ENCODE measurements at regions not wholly inside any gene's neighbourhood (a gene's known extent, or its start where the extent isn't known, plus 50 kb on each side); places are given as distances from the start of the nearest gene placed in this dataset.

DNA sequence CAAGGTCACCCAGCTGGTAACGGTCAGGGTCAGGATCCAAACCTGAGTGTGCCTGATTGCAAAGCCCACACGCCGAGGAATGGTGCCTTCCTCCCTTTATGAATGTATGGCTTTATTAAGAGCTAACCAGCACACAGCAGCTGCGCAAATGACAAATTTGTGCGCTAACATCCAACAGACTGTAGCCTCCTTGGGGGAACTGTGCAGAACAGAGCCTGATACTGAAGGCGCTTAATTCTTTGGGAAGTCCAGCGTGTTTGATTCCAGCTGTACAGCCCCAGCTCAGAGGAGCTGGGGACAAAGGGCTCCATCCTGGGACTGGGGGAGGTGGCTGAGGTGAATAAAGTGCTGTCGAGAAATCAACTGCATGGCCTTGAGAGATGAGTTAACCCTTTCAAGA is 75.7 kb upstream of the JARID2 start:
- Histone ChIP-seq H3K36me3 (no peaks in the 10 kb centered on the region), H3K27me3 (no peaks in the 10 kb centered on the region), H3K27ac (no peak overlapping the region), H3K4me3 (no peak overlapping the region), H3K9me3 (no peaks in the 10 kb centered on the region), H3K4me1 (ENCODE audit: insufficient read depth) (no peaks in the 10 kb centered on the region)
- DNase-seq: no peak
- TF ChIP-seq EP300 (IDR thresholded peaks at IDR 0.05) (no peak), POLR2A (IDR thresholded peaks at IDR 0.05) (no peak)
- TF ChIP-seq, protein P1, sequence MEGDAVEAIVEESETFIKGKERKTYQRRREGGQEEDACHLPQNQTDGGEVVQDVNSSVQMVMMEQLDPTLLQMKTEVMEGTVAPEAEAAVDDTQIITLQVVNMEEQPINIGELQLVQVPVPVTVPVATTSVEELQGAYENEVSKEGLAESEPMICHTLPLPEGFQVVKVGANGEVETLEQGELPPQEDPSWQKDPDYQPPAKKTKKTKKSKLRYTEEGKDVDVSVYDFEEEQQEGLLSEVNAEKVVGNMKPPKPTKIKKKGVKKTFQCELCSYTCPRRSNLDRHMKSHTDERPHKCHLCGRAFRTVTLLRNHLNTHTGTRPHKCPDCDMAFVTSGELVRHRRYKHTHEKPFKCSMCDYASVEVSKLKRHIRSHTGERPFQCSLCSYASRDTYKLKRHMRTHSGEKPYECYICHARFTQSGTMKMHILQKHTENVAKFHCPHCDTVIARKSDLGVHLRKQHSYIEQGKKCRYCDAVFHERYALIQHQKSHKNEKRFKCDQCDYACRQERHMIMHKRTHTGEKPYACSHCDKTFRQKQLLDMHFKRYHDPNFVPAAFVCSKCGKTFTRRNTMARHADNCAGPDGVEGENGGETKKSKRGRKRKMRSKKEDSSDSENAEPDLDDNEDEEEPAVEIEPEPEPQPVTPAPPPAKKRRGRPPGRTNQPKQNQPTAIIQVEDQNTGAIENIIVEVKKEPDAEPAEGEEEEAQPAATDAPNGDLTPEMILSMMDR (IDR thresholded peaks at IDR 0.05): no peak
- intact Hi-C loops (cut with DNase I): no loop called here
- WGBS, 3 donors: 81 to 85% (median 83%) methylated on average over 8 of the region's 8 CpGs

DNA sequence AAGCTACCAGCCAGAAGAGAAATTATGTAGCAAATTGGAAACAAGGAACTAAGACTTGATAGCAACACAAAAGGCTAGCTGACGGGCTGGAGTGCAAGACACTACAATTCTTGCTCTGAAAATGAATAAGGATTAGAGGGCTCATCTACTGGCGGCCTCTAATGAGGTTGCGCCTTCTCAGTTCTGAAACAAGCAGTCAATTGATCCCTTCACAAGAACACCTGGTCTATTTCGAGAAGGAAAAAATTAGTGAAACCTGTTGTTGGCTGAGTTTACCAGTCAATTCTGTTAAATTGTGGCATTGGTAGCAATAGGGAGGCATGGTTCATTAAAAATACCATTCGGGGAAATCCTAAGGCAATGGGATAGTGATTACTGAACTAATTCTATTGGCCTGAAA is 74.8 kb upstream of the JARID2 start:
- Histone ChIP-seq H3K27ac (no peak overlapping the region), H3K27me3 (no peaks in the 10 kb centered on the region), H3K36me3 (no peaks in the 10 kb centered on the region), H3K4me1 (ENCODE audit: insufficient read depth) (no peaks in the 10 kb centered on the region), H3K9me3 (no peaks in the 10 kb centered on the region), H3K4me3 (no peak overlapping the region)
- no peak for DNase-seq
- WGBS, 3 donors: 93 to 98% (median 95%) methylated on average over 5 of the region's 5 CpGs
- intact Hi-C loops (cut with DNase I): no loop called here
- TF ChIP-seq, protein P1 (IDR thresholded peaks at IDR 0.05): no peak
- no peak for TF ChIP-seq POLR2A (IDR thresholded peaks at IDR 0.05)

DNA sequence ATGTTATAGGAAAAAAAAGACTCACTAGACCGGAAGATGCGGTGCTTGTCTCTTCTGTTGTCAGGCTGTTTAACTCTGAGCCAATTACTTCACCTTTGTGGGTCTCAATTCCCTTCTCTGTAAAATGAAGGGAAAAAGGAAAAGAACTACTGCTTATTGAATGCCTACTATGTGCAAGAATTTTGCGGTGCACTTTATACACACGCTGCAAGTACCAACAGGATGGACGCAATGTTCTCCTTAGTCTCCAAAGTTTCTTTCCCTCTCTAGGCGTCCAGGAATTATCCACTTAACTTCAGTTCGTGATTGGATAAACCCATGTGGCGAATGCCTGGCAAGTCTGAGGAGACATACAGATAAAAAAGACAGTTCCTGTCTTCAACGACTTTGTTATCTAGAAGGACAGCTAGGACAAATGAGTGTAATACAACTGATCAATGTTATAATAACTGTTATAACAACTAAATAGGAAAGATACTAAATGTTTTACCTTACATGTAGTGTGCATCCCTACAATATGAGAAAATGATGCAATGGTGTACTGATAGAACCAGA is 69.0 kb upstream of the JARID2 start:
- no peak overlapping the region for H3K4me3 ChIP-seq
- WGBS, 3 donors: 84 to 89% (median 86%) methylated on average over 9 of the region's 9 CpGs
- TF ChIP-seq, protein P1 (IDR thresholded peaks at IDR 0.05): no peak
- TF ChIP-seq POLR2A (IDR thresholded peaks at IDR 0.05) (no peak), EP300 (IDR thresholded peaks at IDR 0.05) (no peak)
- no peaks in the 10 kb centered on the region for H3K4me1 ChIP-seq (ENCODE audit: insufficient read depth)
- no peaks in the 10 kb centered on the region for H3K9me3 ChIP-seq
- no peaks in the 10 kb centered on the region for H3K36me3 ChIP-seq
- DNase-seq: no peak
- intact Hi-C loops (cut with DNase I): no loop called here
- no peaks in the 10 kb centered on the region for H3K27me3 ChIP-seq
- H3K27ac ChIP-seq: no peak overlapping the region

DNA sequence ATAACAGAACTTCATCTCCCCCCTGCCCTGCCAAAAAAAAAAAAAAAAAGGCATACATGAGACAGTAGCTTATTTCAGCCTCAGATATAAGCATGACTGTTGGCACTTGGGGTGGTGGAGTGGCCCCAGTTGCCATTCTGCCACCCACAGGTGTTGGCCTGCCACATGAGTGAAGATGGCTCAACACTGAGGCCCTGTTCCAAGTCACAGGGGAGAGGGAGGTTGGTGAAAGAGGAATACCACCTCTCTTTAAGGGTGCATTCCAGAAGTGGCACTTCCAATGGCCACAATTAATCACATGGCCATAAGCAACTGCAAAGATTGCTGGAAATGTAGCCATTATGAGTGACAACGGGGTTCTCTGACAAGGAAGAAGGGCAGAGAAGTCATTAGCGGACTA is 61.9 kb upstream of the JARID2 start:
- 94 to 98% (median 97%) methylated on average over 2 of the region's 2 CpGs for WGBS, 3 donors
- H3K4me1 ChIP-seq (ENCODE audit: insufficient read depth): no peaks in the 10 kb centered on the region
- no peak for DNase-seq
- TF ChIP-seq, protein P1 (IDR thresholded peaks at IDR 0.05): no peak
- no peak overlapping the region for H3K4me3 ChIP-seq
- H3K27ac ChIP-seq: no peak overlapping the region
- intact Hi-C loops (cut with DNase I): no loop called here
- H3K27me3 ChIP-seq: no peaks in the 10 kb centered on the region
- no peaks in the 10 kb centered on the region for H3K9me3 ChIP-seq
- no peaks in the 10 kb centered on the region for H3K36me3 ChIP-seq
